ENCODE measurements at regions not wholly inside any gene's neighbourhood (a gene's known extent, or its start where the extent isn't known, plus 50 kb on each side); places are given as distances from the start of the nearest gene placed in this dataset.

DNA sequence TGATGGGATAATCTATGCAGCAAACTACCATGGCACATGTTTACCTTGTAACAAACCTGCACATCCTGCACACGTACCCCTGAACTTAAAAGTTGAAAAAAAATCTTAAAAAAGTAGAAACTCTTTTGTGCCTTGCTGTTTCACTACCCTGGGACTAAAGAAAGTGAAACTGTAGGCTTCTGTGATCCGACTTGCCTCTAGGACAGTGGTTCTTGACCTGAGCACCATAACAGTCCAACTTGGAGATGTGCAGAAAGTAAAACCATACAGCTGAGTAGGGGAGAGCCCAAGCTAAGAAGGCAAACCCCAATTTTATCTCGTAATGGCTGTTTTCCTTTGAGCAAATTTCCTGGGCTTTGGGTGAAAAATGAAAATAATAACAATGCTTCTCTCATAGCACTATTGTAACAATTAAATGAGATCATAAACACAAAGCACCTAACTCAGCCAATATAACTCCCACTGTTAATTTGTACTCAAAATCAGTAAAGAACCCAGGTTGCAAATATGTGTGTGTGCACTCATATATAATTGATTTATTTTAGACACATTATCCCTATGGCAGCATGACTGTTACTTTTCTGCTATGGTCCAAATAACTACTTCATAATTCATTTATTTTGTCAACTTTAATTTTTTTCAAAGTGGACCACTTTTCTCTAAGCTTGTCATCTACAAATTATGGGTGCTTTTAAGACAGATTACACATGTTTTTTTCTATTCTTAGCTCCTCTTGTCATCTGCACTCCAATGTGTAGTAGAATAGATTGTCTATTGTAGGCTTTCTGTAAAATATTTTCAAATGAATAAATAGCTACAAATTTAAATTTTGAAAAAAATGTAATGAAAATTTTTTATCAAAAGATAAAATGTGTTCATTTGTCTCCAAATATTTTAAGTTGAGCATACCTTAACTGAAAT, 334.9 kb downstream of the BTG1 start:
- in situ Hi-C loops (cut with MboI; ENCODE audit: low sequenced_read_pairs, unreplicated experiment) = loop anchor here (10.0 to 25.0 kb wide), 2 partner anchors 324 to 777 kb away; no protein-coding TSS in a partner anchor
- DNase-seq (ENCODE audit: low spot score) = no peak
- TF ChIP-seq CTCF (IDR thresholded peaks at IDR 0.05; ENCODE audit: borderline replicate concordance, control extremely low read depth, extremely low read depth, insufficient read depth, missing control alignments) = no peak

DNA sequence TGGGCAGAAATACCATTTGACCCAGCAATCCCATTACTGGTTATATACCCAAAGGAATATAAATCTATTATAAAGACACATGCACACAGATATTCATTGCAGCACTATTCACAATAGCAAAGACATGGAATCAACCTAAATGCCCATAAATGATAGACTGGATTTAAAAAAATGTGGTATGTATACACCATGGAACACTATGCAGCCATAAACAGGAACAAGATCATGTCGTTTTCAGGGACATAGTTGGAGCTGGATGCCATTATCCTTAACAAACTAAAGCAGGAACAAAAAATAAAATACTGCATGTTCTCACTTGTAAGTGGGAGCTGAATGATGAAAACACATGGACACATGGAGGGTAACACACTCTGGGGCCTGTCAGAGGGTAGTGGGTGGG, 335.6 kb downstream of the BTG1 start:
- in situ Hi-C loops (cut with MboI; ENCODE audit: low sequenced_read_pairs, unreplicated experiment) = loop anchor here (10.0 to 25.0 kb wide), 2 partner anchors 325 to 777 kb away; no protein-coding TSS in a partner anchor
- no peak for DNase-seq (ENCODE audit: low spot score)
- TF ChIP-seq CTCF (IDR thresholded peaks at IDR 0.05; ENCODE audit: borderline replicate concordance, control extremely low read depth, extremely low read depth, insufficient read depth, missing control alignments) = no peak

- in situ Hi-C loops (cut with MboI; ENCODE audit: low sequenced_read_pairs, unreplicated experiment) = loop anchor here (25.0 kb wide), 1 partner anchor 782 kb away; no protein-coding TSS in a partner anchor
- no peak for TF ChIP-seq CTCF (IDR thresholded peaks at IDR 0.05; ENCODE audit: borderline replicate concordance, control extremely low read depth, extremely low read depth, insufficient read depth, missing control alignments)
- DNase-seq (ENCODE audit: low spot score) = no peak
Measured at GRCh38 chr12:91805031-91805430, 340.6 kb downstream of the BTG1 start.

DNA sequence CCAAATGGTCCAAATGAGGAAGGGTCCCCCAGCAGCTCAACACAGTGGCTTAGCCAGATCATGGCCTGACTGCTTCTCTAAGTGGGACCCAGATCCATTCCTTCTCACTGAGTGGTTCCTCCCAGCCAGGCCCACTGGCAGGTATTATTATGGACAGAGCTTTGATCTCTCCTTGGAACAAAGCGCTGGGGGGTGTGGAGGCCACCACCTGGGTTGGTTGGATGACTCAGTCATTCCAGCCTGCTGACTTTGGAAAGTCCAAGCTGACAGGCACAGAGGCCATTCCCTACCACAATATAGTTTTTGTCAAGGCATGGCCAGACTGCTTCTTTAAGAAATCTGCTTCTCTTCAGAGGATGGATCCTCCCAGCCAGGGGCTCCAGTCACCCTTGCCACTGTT, 341.1 kb downstream of the BTG1 start:
- no peak for TF ChIP-seq CTCF (IDR thresholded peaks at IDR 0.05; ENCODE audit: borderline replicate concordance, control extremely low read depth, extremely low read depth, insufficient read depth, missing control alignments)
- DNase-seq (ENCODE audit: low spot score) = no peak
- in situ Hi-C loops (cut with MboI; ENCODE audit: low sequenced_read_pairs, unreplicated experiment) = loop anchor here (25.0 kb wide), 1 partner anchor 783 kb away; no protein-coding TSS in a partner anchor

DNA sequence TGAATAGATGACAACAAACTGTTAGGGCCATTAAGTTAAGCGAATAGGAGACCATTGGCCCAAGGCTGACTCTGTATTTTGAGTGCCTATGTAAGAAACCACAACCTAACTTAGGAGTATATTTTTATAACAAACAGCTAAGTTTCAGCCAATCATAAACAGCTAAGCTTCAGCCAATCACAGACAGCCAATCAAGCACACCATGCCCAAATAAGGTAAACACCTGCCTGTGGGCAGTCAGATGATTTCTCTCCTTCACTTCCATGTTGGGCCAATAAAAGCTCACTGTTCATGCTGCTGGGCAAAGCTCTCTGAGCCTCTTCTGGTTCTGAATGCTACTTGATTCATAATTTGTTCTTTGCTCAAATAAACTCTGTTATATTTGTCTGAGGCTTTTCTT, 344.6 kb downstream of the BTG1 start:
- in situ Hi-C loops (cut with MboI; ENCODE audit: low sequenced_read_pairs, unreplicated experiment) = loop anchor here (25.0 kb wide), 1 partner anchor 786 kb away; no protein-coding TSS in a partner anchor

DNA sequence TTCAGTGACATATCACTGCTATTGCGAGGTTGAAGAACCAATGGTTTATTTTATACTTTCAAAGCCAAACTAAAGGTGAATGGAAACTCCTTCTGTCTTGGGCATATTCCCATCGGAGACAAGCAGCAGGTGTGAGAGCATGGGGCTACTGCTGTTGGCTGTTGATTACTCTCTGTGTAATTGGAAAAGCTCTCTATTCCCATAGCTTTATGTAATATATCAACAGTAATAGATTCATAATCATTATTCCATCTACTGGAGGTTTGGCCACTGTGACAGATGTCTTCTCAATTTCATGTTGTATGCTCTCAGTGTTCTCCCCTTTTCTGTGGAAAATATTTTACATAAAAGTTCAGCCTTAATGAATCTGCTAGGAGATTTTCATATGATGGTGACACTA, 352.0 kb downstream of the BTG1 start:
- in situ Hi-C loops (cut with MboI; ENCODE audit: low sequenced_read_pairs, unreplicated experiment) = no loop called here

More for the DNA sequence above, 344.6 kb downstream of the BTG1 start:
- DNase-seq (ENCODE audit: low spot score) = no peak
- TF ChIP-seq CTCF (IDR thresholded peaks at IDR 0.05; ENCODE audit: borderline replicate concordance, control extremely low read depth, extremely low read depth, insufficient read depth, missing control alignments) = no peak

More for the DNA sequence above, 352.0 kb downstream of the BTG1 start:
- no peak for TF ChIP-seq CTCF (IDR thresholded peaks at IDR 0.05; ENCODE audit: borderline replicate concordance, control extremely low read depth, extremely low read depth, insufficient read depth, missing control alignments)
- no peak for DNase-seq (ENCODE audit: low spot score)

All from GM13976 (cell line).